Fibroblast of mammary gland (primary cell): ENCODE measurements at regions not wholly inside any gene's neighbourhood (a gene's known extent, or its start where the extent isn't known, plus 50 kb on each side); places are given as distances from the start of the nearest gene placed in this dataset.

Source experiments
- DNase-seq: peaks from one replicate; pipeline ENCODE4 v3.0.0-alpha.2; 2010; ENCODE audit warnings: low read depth
- H3K4me3 ChIP-seq: 2 replicates; pipeline ENCODE4 v1.5.1; 2011; ENCODE audit warnings: low read depth, mild to moderate bottlenecking, low read length, moderate library complexity; ENCODE audit not compliant: control insufficient read depth
- CTCF ChIP-seq: conservative IDR thresholded peaks from 2 replicates; pipeline ENCODE4 v1.5.1; 2011; ENCODE audit warnings: low read depth, low read length, inconsistent platforms; ENCODE audit not compliant: control insufficient read depth, insufficient read depth

GRCh38 chr20:22438926-22439325 is 145.4 kb downstream of the FOXA2 start:
- TF ChIP-seq CTCF = peak; percentile 25
- no peak overlapping the region for H3K4me3 ChIP-seq
- no peak for DNase-seq

- no peak for DNase-seq
- no peak overlapping the region for H3K4me3 ChIP-seq
- no peak for TF ChIP-seq CTCF
Measured at GRCh38 chr20:22438346-22438745, 146.0 kb downstream of the FOXA2 start.

GRCh38 chr20:22437354-22437753 is 147.0 kb downstream of the FOXA2 start:
- no peak overlapping the region for H3K4me3 ChIP-seq
- DNase-seq = no peak
- no peak for TF ChIP-seq CTCF

GRCh38 chr20:22431419-22431818 is 153.0 kb downstream of the FOXA2 start:
- DNase-seq = no peak
- no peak for TF ChIP-seq CTCF

GRCh38 chr20:22430746-22431168 is 153.6 kb downstream of the FOXA2 start:
- no peak for TF ChIP-seq CTCF
- DNase-seq = no peak
- no peak overlapping the region for H3K4me3 ChIP-seq

More at GRCh38 chr20:22431419-22431818, 153.0 kb downstream of the FOXA2 start:
- no peak overlapping the region for H3K4me3 ChIP-seq

GRCh38 chr20:22430154-22430745 is 154.1 kb downstream of the FOXA2 start:
- TF ChIP-seq CTCF = no peak
- H3K4me3 ChIP-seq = no peak overlapping the region
- DNase-seq = no peak
